Left renal pelvis (tissue), 4 donors: ENCODE measurements at regions not wholly inside any gene's neighbourhood (a gene's known extent, or its start where the extent isn't known, plus 50 kb on each side); places are given as distances from the start of the nearest gene placed in this dataset.
A peak's percentile ranks its signal among the peaks of the same experiment; 100 is the strongest.

Experiments
- DNase-seq, 4 donors: peaks; one replicate each; pipeline ENCODE4 v3.0.0-alpha.2; 2013; ENCODE audit warnings: low read depth in 4 of 4, low spot score in 3 of 4

DNA sequence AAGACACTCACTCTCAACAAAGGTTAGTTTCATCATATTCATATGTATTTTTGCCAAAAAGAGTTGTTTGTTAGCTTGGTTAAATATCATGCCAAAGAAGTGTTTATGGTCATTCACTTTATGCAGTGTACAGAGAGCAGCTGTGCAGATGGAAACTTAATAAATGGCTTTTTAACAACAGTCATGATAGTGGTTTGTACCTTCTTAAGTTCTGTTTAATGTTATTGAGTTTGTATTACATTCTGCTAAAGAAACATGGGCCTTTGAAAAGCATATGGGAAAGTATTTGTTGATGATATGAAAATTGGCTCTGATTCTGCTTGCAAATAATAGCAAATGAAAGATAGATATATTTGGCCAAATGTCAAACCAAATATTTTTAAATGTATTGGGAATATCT lies 607.3 kb downstream of the NCAM2 start:
- no peak for DNase-seq

DNA sequence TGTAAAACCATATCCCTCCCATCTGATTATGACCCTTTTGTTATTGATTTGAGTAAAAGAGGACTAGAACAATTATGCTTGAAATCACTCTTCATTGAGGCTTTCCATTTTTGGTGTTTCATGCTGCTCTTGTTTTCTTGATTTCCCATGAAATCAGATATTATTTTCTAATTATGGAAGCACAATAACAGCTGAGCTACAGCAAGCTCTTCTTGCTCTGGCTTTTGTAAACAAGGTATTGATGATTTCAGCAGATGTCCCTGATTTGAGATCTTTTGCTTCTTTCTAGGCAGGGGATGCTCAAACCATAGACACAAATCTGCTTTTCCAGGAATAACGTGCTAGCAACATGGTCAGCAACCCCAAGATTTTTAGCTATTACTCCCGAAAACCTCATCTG lies 607.8 kb downstream of the NCAM2 start:
- no peak for DNase-seq

DNA sequence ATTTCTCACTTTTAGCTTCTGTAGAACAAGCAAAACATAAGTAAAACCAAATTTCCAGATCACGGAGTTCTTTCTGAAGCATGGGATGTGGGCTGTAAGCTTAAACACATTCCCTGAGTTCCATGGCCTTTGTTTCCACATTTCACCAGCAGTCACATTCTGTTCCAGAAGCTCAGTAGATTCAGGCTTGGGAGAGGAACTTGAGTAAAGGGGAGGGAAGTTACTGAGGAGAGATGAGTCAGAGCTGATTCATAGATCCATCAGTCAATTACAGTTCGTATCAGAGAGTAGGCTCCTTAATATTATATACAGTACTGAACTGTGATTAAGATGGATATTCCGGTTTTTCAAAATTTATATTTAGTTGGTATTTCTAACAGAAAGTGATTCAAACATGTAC lies 614.3 kb downstream of the NCAM2 start:
- DNase-seq: no peak

- no peak for DNase-seq
Observed at GRCh38 chr21:21614966-21615365, 616.8 kb downstream of the NCAM2 start.

DNA sequence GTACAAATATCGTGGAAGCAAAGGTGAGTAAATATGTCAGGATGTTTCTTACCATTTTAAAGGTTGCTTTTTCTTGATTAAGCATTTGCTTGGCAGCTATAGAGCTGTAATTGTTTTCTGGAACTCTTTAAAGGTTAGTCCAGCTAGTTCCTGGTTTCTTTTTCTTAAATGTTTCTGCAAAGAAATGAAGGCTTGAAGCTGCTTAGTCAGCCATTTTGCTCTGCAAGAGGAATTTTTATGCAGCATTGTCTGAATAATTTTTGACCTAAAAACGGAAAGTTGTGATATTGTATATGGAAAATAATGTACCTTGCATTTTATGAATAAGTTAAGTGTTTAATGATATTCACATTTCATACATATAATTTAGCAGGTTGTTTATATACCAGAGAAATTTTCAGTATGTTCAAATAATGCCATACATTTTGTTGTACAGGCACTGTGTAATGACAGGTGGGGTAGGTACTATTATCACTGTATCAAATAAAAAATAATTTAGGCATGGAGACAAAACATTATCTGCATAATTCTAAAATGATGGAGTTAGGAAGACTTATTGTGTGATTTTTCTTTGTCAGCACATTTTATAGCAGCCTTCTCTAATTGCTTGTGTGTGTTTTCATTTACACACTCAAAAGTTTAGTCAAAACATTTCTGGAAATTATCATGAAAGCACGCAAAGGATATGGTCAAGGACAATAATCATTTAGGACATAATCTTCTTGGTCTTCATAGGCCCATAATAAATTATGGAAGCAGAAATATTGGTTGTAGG lies 624.4 kb downstream of the NCAM2 start:
- no peak for DNase-seq

GRCh38 chr21:21624674-21625073 lies 626.5 kb downstream of the NCAM2 start:
- no peak for DNase-seq

GRCh38 chr21:21631961-21632360 lies 633.8 kb downstream of the NCAM2 start:
- DNase-seq: no peak

GRCh38 chr21:21632926-21633325 lies 634.7 kb downstream of the NCAM2 start:
- no peak for DNase-seq

DNA sequence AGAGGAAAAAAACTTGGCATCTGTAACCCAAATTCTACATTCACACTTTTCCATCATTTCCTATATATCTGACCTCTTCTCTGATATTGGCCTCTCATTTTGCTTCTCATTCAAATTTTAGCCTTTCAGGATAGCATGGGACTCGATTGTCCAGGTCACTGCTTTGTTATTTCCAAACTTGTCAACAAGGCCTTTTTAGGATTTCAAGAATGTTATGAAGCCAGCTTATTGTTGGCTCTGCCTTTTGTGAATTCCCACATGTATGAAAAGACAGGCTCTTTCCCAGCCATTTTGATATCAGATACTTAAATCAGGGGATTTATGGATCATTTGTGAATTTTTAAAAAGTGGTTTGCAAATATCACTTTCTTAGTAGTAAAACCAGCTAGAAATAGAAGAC lies 663.5 kb downstream of the NCAM2 start:
- DNase-seq: no peak

GRCh38 chr21:21662776-21663175 lies 664.6 kb downstream of the NCAM2 start:
- DNase-seq: no peak

DNA sequence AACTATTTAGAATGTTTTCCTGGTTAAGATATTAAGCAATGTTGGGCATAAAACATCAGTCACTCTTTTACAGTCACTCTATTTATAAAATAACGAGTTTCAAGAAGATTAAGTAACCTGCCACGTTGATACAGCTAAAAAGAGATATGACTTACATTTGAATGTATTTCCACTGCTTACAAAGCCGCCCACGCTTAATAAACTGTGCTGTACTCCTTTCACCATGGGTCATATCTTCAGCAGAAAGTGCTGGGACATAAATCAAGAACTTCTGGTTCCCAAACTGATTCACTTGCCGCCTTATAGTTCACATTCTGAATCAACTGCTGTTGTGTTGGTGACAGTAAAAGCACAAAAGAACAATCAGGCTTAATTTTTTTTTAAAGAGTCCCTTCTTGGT lies 666.7 kb downstream of the NCAM2 start:
- DNase-seq: peak in 1 of 4 donors; percentile 3

GRCh38 chr21:21666689-21667088 lies 668.5 kb downstream of the NCAM2 start:
- DNase-seq: no peak

DNA sequence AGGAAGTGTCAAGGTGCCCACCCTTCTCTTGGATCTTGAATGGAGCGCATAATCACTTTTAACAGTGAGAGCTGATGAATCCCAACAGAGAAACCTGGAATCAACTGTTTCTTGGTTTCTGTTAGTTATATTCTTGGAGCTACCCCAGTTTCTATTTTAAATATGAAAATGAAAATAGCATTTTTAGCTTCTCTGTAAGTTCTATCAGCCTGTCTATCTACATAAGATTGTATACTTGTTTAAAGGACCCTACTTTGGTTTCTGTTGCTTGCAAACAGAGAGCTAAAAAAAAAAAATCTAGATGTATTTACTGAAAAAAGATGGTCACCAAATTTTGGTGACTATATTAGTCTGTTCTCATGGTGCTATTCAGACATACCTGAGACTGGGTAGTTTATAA lies 670.0 kb downstream of the NCAM2 start:
- DNase-seq: no peak

- no peak for DNase-seq
Observed at GRCh38 chr21:21673959-21674358, 675.8 kb downstream of the NCAM2 start.

GRCh38 chr21:21675601-21676000 lies 677.4 kb downstream of the NCAM2 start:
- no peak for DNase-seq

DNA sequence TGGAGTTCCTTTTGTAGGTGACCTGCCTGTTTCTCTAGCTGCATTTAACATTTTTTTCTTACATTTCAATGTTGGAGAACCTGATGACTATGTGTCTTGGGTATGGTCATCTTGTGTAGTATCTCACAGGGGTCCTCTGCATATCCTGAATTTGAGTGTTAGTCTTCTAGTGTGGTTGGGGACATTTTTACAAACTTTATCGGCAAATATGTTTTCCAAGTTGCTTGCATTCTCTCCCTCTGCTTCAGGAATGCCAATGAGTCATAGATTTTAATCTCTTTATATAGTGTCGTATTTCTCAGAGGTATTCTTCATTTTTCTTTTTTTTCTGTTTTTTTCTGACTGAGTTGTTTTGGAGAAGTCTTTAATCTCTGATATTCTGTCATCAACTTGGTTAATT lies 684.0 kb downstream of the NCAM2 start:
- no peak for DNase-seq

DNA sequence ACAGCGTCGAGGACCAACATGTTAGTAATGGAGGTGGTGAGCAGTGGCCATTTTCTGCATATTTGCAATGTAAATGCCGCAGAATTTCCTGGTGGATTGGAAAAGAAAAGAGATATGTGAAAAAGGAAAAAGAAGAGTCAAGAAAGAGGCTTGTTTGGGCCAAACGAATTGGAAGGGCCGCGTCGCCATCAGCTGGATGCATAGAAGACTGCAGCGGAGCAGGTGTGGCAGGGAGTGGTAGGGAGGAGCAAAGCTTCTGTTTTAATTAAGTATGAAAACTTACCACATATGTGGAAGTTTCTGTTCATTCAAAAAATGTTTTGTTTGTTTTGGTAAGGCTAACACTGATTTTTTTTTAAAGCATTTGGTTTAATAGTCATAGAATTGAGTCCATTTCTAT lies 690.7 kb downstream of the NCAM2 start:
- no peak for DNase-seq

DNA sequence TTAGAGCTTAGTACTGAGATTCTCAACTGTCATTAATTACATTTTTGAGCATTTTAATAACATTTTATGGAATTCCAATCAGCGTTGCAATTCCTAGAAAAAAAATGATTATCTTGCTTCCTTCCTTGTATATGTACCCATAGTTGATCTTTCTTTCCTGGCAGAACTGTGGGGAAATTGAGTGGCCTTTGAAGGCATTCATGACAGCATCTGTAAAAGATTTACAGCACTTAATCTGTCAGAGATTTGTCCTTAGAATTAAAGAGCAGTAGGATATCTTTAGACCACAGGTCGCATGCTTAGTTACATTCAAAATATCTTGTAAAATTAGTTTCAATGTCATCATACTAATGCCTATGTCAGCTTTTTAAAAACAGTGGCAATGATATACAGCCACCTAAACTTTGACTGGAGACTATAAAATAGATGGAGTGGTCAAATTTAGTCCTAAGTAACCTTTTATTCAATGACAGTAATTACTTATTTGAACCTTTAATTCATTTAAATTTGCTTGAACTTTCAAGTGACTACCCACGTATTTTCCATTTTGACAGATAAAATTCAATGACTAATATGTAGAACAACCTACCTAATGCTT lies 692.0 kb downstream of the NCAM2 start:
- no peak for DNase-seq

DNA sequence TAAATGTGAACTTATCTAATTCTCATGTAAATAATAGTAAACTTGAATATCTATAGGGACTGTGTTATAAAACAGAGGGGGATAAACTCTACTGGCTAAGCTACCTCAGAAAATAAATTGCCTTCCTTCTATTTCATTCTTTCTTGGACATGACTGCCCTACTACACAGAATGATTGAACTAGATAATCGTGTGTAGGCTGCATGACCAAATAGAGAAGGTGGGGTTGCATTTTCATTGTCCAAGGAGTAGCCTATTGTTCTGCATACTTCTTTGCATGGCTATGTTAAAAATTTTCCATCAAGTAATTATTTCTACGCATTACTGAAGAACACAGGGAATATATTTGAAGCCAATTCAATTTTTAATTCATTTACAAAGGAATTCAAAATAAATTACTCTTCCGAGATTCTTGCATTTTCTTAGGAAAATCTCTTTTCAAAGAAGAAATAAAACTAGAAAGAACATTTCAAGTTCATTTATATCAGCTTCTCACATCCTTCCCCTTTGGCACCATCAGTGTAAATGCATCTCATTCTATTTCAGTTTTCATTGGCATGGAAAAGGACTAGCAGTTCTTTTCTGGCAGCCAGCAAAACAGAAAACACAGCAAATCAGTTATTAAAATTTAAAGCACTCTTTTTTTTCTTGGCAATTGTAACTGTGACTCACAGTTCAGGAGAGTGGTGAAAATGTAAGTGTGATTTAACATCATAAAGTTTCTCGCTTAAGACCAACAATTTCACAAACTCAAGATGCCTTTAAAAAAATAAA lies 714.7 kb downstream of the NCAM2 start:
- no peak for DNase-seq

- no peak for DNase-seq
Observed at GRCh38 chr21:21713651-21714180, 715.5 kb downstream of the NCAM2 start.

DNA sequence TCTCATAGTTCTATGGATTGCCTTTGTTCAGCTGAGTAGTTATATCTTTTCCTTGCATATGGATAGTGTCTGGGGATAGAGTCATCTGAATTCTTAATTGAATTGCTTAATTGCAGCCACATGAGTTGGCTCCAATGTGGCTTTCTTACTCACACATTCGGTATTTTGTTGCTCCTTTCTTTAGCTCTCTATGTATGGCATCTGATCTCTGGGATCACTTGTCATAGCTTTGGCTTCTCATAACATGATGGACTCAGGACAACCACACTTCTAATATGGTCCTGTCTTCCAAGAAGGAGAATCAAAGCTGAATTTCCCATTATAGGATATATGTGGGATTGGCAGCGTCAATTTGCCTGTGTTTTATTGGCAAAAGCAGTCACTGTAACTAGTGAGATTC lies 716.2 kb downstream of the NCAM2 start:
- DNase-seq: no peak
